PC-3 (cell line): ENCODE measurements at regions not wholly inside any gene's neighbourhood (a gene's known extent, or its start where the extent isn't known, plus 50 kb on each side); places are given as distances from the start of the nearest gene placed in this dataset.

Experiments
- ATAC-seq: fragments of 200-7000 bp; cut with Tn5 transposase; 2 replicates; pipeline ENCODE4 v1.9.1; 2020; ENCODE audit warnings: mild to moderate bottlenecking, moderate library complexity
- BruUV-seq: library from RNA; stranded (reverse); fragments of 400-500 nt; replicated peaks from 2 replicates; lab custom pipeline; 2021; lab: Mats Ljungman, UMichigan
- CTCF ChIA-PET: fragments of 300-600 bp; sonication (Branson Sonifier 250); formaldehyde crosslinking; loops from one replicate; lab custom pipeline; 2022; ENCODE audit warnings: antibody characterized with exemption; lab: Charles Lee
- POLR2A ChIA-PET: fragments of 300-600 bp; sonication (Branson Sonifier 250); formaldehyde crosslinking; loops from one replicate; lab custom pipeline; 2022; ENCODE audit warnings: antibody characterized with exemption; ENCODE audit not compliant: unreplicated experiment; lab: Charles Lee
- DNase-seq: peaks from one replicate; pipeline ENCODE4 v3.0.0-alpha.2; 2015
- H2AFZ ChIP-seq: fragments of 300-600 bp; sonication (generic); 2 replicates; pipeline ENCODE4 v1.6.0; 2016; ENCODE audit warnings: antibody characterized with exemption, low read length
- H3F3A ChIP-seq: fragments of 300-600 bp; sonication (generic); one replicate; pipeline ENCODE4 v1.6.0; 2017; ENCODE audit warnings: antibody characterized with exemption, low read length, control low read depth, mild to moderate bottlenecking; ENCODE audit not compliant: unreplicated experiment
- H3K27ac ChIP-seq: fragments of 300-600 bp; sonication (generic); 2 replicates; pipeline ENCODE4 v1.5.1; 2016; ENCODE audit warnings: mild to moderate bottlenecking, low read length
- H3K27me3 ChIP-seq: fragments of 300-600 bp; sonication (generic); 2 replicates; pipeline ENCODE4 v1.6.1; 2016; ENCODE audit warnings: low read length, mixed read lengths
- H3K36me3 ChIP-seq: fragments of 300-600 bp; sonication (generic); 2 replicates; pipeline ENCODE4 v1.6.1; 2016; ENCODE audit warnings: low read depth, mixed run types, low read length, mixed read lengths
- H3K4me1 ChIP-seq: fragments of 300-600 bp; sonication (generic); 2 replicates; pipeline ENCODE4 v1.5.1; 2016; ENCODE audit warnings: low read length; ENCODE audit not compliant: insufficient read depth
- H3K4me2 ChIP-seq: fragments of 300-600 bp; sonication (generic); 2 replicates; pipeline ENCODE4 v1.6.0; 2016; ENCODE audit warnings: low read length
- H3K4me3 ChIP-seq: fragments of 300-600 bp; sonication (generic); 2 replicates; pipeline ENCODE4 v1.5.1; 2016; ENCODE audit warnings: mild to moderate bottlenecking, low read length, mixed read lengths
- H3K79me2 ChIP-seq: fragments of 300-600 bp; sonication (generic); 2 replicates; pipeline ENCODE4 v1.6.1; 2017; ENCODE audit warnings: low read length, mixed read lengths
- H3K9ac ChIP-seq: fragments of 300-600 bp; sonication (generic); 2 replicates; pipeline ENCODE4 v1.6.0; 2016; ENCODE audit warnings: mild to moderate bottlenecking, low read length
- H3K9me2 ChIP-seq: fragments of 300-600 bp; sonication (generic); replicated peaks from 2 replicates; pipeline ENCODE4 v1.6.1; 2016; ENCODE audit warnings: mixed run types, low read length, mixed read lengths
- H3K9me3 ChIP-seq: fragments of 300-600 bp; sonication (generic); 2 replicates; pipeline ENCODE4 v1.6.1; 2016; ENCODE audit warnings: low read length, mixed read lengths
- H4K20me1 ChIP-seq: fragments of 300-600 bp; sonication (generic); 2 replicates; pipeline ENCODE4 v1.6.1; 2016; ENCODE audit warnings: low read length, mixed read lengths
- CTCF ChIP-seq: fragments of 300-600 bp; sonication (generic); conservative IDR thresholded peaks from 2 replicates; pipeline ENCODE4 v1.5.1; 2017; ENCODE audit warnings: antibody characterized with exemption, low read depth, mild to moderate bottlenecking, low read length
- EZH2 ChIP-seq: fragments of 300-600 bp; sonication (generic); IDR thresholded peaks from one replicate; pipeline ENCODE4 v1.6.1; 2017; ENCODE audit warnings: antibody characterized with exemption, mild to moderate bottlenecking, low read length; ENCODE audit not compliant: unreplicated experiment
- EZH2phosphoT487 ChIP-seq: fragments of 300-600 bp; sonication (generic); IDR thresholded peaks from 2 replicates; pipeline ENCODE4 v1.6.1; 2018; ENCODE audit warnings: mild to moderate bottlenecking, antibody characterized with exemption, low read length, borderline replicate concordance
- intact Hi-C: fragments of 100-400 bp; cut with micrococcal nuclease; formaldehyde crosslinking; loops from 2 replicates; pipeline ENCODE4 v1.9.0; 2023

DNA sequence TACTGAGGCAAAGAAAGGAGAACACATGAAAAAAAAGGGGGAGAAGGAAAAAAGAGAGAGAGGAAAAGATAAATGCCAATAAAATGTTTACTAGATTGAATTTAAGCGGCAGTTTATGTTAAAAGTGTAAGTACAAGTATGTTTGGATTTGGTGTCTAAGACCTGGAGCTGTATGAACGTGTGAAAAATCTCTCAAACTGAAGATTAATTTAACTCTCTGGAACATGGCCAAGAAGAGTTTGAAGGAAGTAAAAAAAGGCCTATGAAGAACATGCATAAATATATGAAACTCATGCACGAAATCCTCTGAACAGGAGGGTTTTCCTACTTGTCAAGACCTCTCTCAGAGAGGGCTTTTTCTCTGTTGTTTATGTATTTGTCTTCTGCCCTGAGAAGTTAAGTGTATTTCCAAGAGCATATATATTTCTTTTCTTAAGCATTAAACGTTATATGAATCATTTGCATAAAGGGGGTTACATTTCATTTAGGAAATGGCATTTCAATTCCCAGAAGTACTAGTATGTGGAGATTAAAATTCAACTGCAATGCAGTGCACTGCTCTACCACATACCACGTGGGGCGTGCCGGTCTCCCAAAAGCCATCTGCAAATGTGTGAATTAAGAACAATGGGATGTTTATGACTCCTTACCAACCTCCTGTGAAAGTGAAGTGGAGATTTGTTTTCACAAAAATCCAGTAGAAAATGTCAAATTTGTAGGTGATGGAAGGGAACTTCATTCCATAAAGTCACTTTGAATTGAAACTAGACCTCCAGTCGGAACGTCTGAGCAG, 281.1 kb upstream of the TRIB2 start:
- H3K4me1 ChIP-seq, result peaks cover 15% of the 10 kb centered on the region
- intact Hi-C loops, result loop anchor here (10.0 kb wide), 1 partner anchor 99 kb away; no protein-coding TSS in a partner anchor
- ATAC-seq, result no peak

DNA sequence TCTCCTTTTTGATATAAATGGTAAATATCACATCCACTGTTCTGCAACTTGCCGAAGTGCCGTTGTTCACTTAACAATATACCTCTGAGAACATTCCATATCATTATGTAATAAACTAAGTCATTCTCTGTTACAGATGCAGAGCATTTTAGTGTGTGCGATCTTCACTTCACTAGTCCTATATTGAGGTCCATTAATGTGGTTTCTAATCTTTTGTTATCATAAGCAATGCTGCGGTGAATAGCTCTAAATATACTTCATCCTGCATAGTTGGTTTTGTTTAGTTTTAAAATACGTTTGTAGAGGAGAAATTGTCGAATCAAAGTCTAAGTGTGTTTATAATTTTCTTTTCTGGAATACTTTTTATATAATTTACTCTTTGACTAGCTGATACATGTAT, 280.3 kb upstream of the TRIB2 start:
- no TSS peak for BruUV-seq
- Histone ChIP-seq H3K4me1 (peaks cover 13% of the 10 kb centered on the region; the same call in 1 of the 2 replicates), H3K27me3 (no peaks in the 10 kb centered on the region), H3F3A (no peaks in the 10 kb centered on the region), H4K20me1 (no peaks in the 10 kb centered on the region), H3K36me3 (no peaks in the 10 kb centered on the region), H3K79me2 (no peaks in the 10 kb centered on the region), H2AFZ (no peak overlapping the region), H3K9me3 (no peaks in the 10 kb centered on the region), H3K9ac (no peak overlapping the region), H3K27ac (no peak overlapping the region), H3K4me2 (no peak overlapping the region), H3K9me2 (no peaks in the 10 kb centered on the region; the same call in 1 of the 2 replicates), H3K4me3 (no peak overlapping the region)
- ChIA-PET CTCF (no interaction called here), POLR2A (no interaction called here)
- TF ChIP-seq CTCF (no peak), EZH2phosphoT487 (no peak), EZH2 (no peak)
- intact Hi-C loops, result loop anchor here (10.0 kb wide), 1 partner anchor 98 kb away; no protein-coding TSS in a partner anchor
- no peak for ATAC-seq
- no peak for DNase-seq

More for the DNA sequence above, 281.1 kb upstream of the TRIB2 start:
- Histone ChIP-seq H3K9me2 (no peaks in the 10 kb centered on the region; the same call in 1 of the 2 replicates), H3K79me2 (no peaks in the 10 kb centered on the region), H2AFZ (no peak overlapping the region), H3K9me3 (no peaks in the 10 kb centered on the region), H4K20me1 (no peaks in the 10 kb centered on the region), H3F3A (no peaks in the 10 kb centered on the region), H3K4me3 (no peak overlapping the region), H3K27ac (no peak overlapping the region), H3K9ac (no peak overlapping the region), H3K36me3 (no peaks in the 10 kb centered on the region), H3K27me3 (no peaks in the 10 kb centered on the region), H3K4me2 (no peak overlapping the region)
- no peak for DNase-seq
- POLR2A ChIA-PET, result no interaction called here
- CTCF ChIA-PET, result no interaction called here
- no TSS peak for BruUV-seq
- TF ChIP-seq EZH2 (no peak), EZH2phosphoT487 (no peak), CTCF (no peak)
